Naive thymus-derived CD4-positive, alpha-beta T cell (primary cell): ENCODE measurements at regions not wholly inside any gene's neighbourhood (a gene's known extent, or its start where the extent isn't known, plus 50 kb on each side); places are given as distances from the start of the nearest gene placed in this dataset.

Experiments
- ATAC-seq: fragments of 150-1000 bp; cut with Tn5 transposase; 2 replicates; pipeline ENCODE4 v1.10.0; 2021; ENCODE audit warnings: mild to moderate bottlenecking, moderate library complexity
- CTCF ChIA-PET: fragments of 350-600 bp; sonication (Branson Sonifier 250); formaldehyde crosslinking; loops from one replicate; lab custom pipeline; 2021; ENCODE audit warnings: antibody characterized with exemption; lab: Charles Lee
- POLR2A ChIA-PET: fragments of 350-600 bp; sonication (Branson Sonifier 250); formaldehyde crosslinking; loops from one replicate; lab custom pipeline; 2021; ENCODE audit warnings: antibody characterized with exemption, inconsistent platforms; lab: Charles Lee
- DNase-seq, 9 donors: peaks; one replicate each; pipeline versions ENCODE4 v3.0.0 to v3.0.0-alpha.2; 2020 to 2022; ENCODE audit warnings: mixed read lengths in 1 of 9
- H3K27ac ChIP-seq: one replicate; pipeline ENCODE4 v1.7.0; 2013; ENCODE audit warnings: mild to moderate bottlenecking, low read depth, low read length, moderate library complexity
- H3K27me3 ChIP-seq, 2 donors: one replicate each; pipeline ENCODE4 v1.7.0; 2013; ENCODE audit warnings: low read length in 2 of 2, mild to moderate bottlenecking in 2 of 2, moderate library complexity in 2 of 2; ENCODE audit not compliant: control insufficient read depth in 2 of 2, insufficient read depth in 2 of 2
- H3K36me3 ChIP-seq, 3 experiments: 1 replicate in 2 of 3; 2 replicates in 1 of 3; pipeline ENCODE4 v1.7.0; 2013; ENCODE audit warnings: low read length in 3 of 3, mild to moderate bottlenecking in 3 of 3, moderate library complexity in 1 of 3; ENCODE audit not compliant: insufficient read depth in 3 of 3, control insufficient read depth in 2 of 3
- H3K4me1 ChIP-seq, 2 donors: one replicate each; pipeline ENCODE4 v1.7.0; 2013; ENCODE audit warnings: low read length in 2 of 2, mild to moderate bottlenecking in 2 of 2, moderate library complexity in 1 of 2; ENCODE audit not compliant: control insufficient read depth in 2 of 2, insufficient read depth in 2 of 2
- H3K4me3 ChIP-seq: 2 replicates; pipeline ENCODE4 v1.7.0; 2013; ENCODE audit warnings: mild to moderate bottlenecking, low read length
- H3K9me3 ChIP-seq, 3 experiments: 1 replicate in 2 of 3; 2 replicates in 1 of 3; pipeline ENCODE4 v1.7.0; 2013; ENCODE audit warnings: low read length in 3 of 3; ENCODE audit not compliant: control insufficient read depth in 2 of 3
- H3K27ac Mint-ChIP-seq, 9 donors: one replicate each; pipeline ENCODE4 v1.8.0; 2020 to 2022; ENCODE audit warnings: mixed read lengths in 9 of 9, mild to moderate bottlenecking in 8 of 9, moderate library complexity in 5 of 9, inconsistent platforms in 2 of 9
- H3K27me3 Mint-ChIP-seq, 5 donors: one replicate each; pipeline ENCODE4 v1.8.0; 2021 to 2022; ENCODE audit warnings: mixed read lengths in 5 of 5, mild to moderate bottlenecking in 1 of 5
- H3K36me3 Mint-ChIP-seq, 5 donors: one replicate each; pipeline ENCODE4 v1.8.0; 2020 to 2022; ENCODE audit warnings: mixed read lengths in 5 of 5, mild to moderate bottlenecking in 3 of 5, inconsistent platforms in 1 of 5
- H3K4me1 Mint-ChIP-seq, 7 donors: one replicate each; pipeline ENCODE4 v1.8.0; 2020 to 2022; ENCODE audit warnings: mixed read lengths in 7 of 7, mild to moderate bottlenecking in 3 of 7, inconsistent platforms in 1 of 7
- H3K4me3 Mint-ChIP-seq, 10 donors: one replicate each; pipeline ENCODE4 v1.8.0; 2020 to 2022; ENCODE audit warnings: mild to moderate bottlenecking in 10 of 10, mixed read lengths in 10 of 10, moderate library complexity in 6 of 10, inconsistent platforms in 2 of 10
- H3K9me3 Mint-ChIP-seq, 11 donors: one replicate each; pipeline ENCODE4 v1.8.0; 2020 to 2022; ENCODE audit warnings: mixed read lengths in 11 of 11, mild to moderate bottlenecking in 4 of 11, inconsistent platforms in 1 of 11, moderate library complexity in 1 of 11
- intact Hi-C, 2 donors: fragments of 100-400 bp; cut with micrococcal nuclease; formaldehyde crosslinking; loops; one replicate each; pipeline ENCODE4 v1.15.1; 2023

- Mint-ChIP-seq H3K9me3 (peaks cover 0 to 2% (median 0%) of the 10 kb centered on the region in 11 donors), H3K27me3 (peaks cover 14 to 30% (median 29%) of the 10 kb centered on the region in 5 donors), H3K36me3 (no peaks in the 10 kb centered on the region), H3K4me1 (peaks cover 0 to 1% (median 0%) of the 10 kb centered on the region in 7 donors), H3K27ac (no peak overlapping the region), H3K4me3 (no peak overlapping the region)
- H3K4me1 ChIP-seq: no peaks in the 10 kb centered on the region
- CTCF ChIA-PET: no interaction called here
- no peak overlapping the region for H3K4me3 ChIP-seq
- DNase-seq (no peak), ATAC-seq (no peak)
- H3K27me3 ChIP-seq: no peaks in the 10 kb centered on the region
- H3K27ac ChIP-seq: no peak overlapping the region
- POLR2A ChIA-PET: no interaction called here
- H3K9me3 ChIP-seq: no peaks in the 10 kb centered on the region
- intact Hi-C loops: no loop called here
- no peaks in the 10 kb centered on the region for H3K36me3 ChIP-seq
These were observed 246.2 kb downstream of the QDPR start for GRCh38 chr4:17265653-17266052.

- Histone ChIP-seq H3K9me3 (no peaks in the 10 kb centered on the region), H3K27me3 (no peaks in the 10 kb centered on the region), H3K36me3 (no peaks in the 10 kb centered on the region), H3K27ac (no peak overlapping the region), H3K4me1 (no peaks in the 10 kb centered on the region), H3K4me3 (no peak overlapping the region)
- H3K9me3 Mint-ChIP-seq: peaks cover 0 to 4% (median 0%) of the 10 kb centered on the region in 11 donors
- DNase-seq: no peak
- peaks cover 0 to 1% (median 0%) of the 10 kb centered on the region in 7 donors for H3K4me1 Mint-ChIP-seq
- POLR2A ChIA-PET: no interaction called here
- no peak overlapping the region for H3K27ac Mint-ChIP-seq
- intact Hi-C loops: no loop called here
- no peak for ATAC-seq
- H3K36me3 Mint-ChIP-seq: no peaks in the 10 kb centered on the region
- CTCF ChIA-PET: interaction anchor here (0.6 kb wide), 1 partner anchor 534 kb away, joined by 4 read pairs; no protein-coding TSS in a partner anchor
- no peak overlapping the region for H3K4me3 Mint-ChIP-seq
- H3K27me3 Mint-ChIP-seq: peaks cover 14 to 30% (median 30%) of the 10 kb centered on the region in 5 donors
These were observed 246.8 kb downstream of the QDPR start for GRCh38 chr4:17265139-17265538.

- Histone ChIP-seq H3K27ac (no peak overlapping the region), H3K4me1 (no peaks in the 10 kb centered on the region), H3K9me3 (no peaks in the 10 kb centered on the region), H3K4me3 (no peak overlapping the region), H3K36me3 (no peaks in the 10 kb centered on the region), H3K27me3 (no peaks in the 10 kb centered on the region)
- ChIA-PET CTCF (no interaction called here), POLR2A (no interaction called here)
- Mint-ChIP-seq H3K4me1 (no peaks in the 10 kb centered on the region), H3K9me3 (peaks cover 0 to 10% (median 0%) of the 10 kb centered on the region in 11 donors), H3K4me3 (no peak overlapping the region), H3K27me3 (peaks cover 0 to 15% (median 5%) of the 10 kb centered on the region in 5 donors), H3K27ac (no peak overlapping the region), H3K36me3 (no peaks in the 10 kb centered on the region)
- ATAC-seq (no peak), DNase-seq (no peak)
- intact Hi-C loops: no loop called here
These were observed 251.6 kb downstream of the QDPR start for GRCh38 chr4:17260166-17260907.

GRCh38 chr4:17258106-17258505, 253.8 kb downstream of the QDPR start:
- ChIA-PET POLR2A (no interaction called here), CTCF (no interaction called here)
- Mint-ChIP-seq H3K27ac (no peak overlapping the region), H3K36me3 (no peaks in the 10 kb centered on the region), H3K9me3 (peaks cover 0 to 10% (median 0%) of the 10 kb centered on the region in 11 donors), H3K4me3 (no peak overlapping the region), H3K4me1 (no peaks in the 10 kb centered on the region), H3K27me3 (peaks cover 2 to 19% (median 10%) of the 10 kb centered on the region in 5 donors)
- Histone ChIP-seq H3K36me3 (no peaks in the 10 kb centered on the region), H3K4me3 (no peak overlapping the region), H3K4me1 (no peaks in the 10 kb centered on the region), H3K9me3 (no peaks in the 10 kb centered on the region), H3K27me3 (no peaks in the 10 kb centered on the region), H3K27ac (no peak overlapping the region)
- ATAC-seq: no peak
- intact Hi-C loops: no loop called here
- no peak for DNase-seq

GRCh38 chr4:17252131-17252530, 259.8 kb downstream of the QDPR start:
- no peaks in the 10 kb centered on the region for H3K4me1 Mint-ChIP-seq
- no peaks in the 10 kb centered on the region for H3K36me3 ChIP-seq
- no peaks in the 10 kb centered on the region for H3K27me3 ChIP-seq
- peaks cover 5 to 20% (median 9%) of the 10 kb centered on the region in 5 donors for H3K27me3 Mint-ChIP-seq
- H3K9me3 ChIP-seq: no peaks in the 10 kb centered on the region
- H3K4me3 ChIP-seq: no peak overlapping the region
- no peak overlapping the region for H3K4me3 Mint-ChIP-seq
- intact Hi-C loops: no loop called here
- CTCF ChIA-PET: no interaction called here
- POLR2A ChIA-PET: no interaction called here
- H3K36me3 Mint-ChIP-seq: no peaks in the 10 kb centered on the region
- DNase-seq (no peak), ATAC-seq (no peak)
- H3K4me1 ChIP-seq: no peaks in the 10 kb centered on the region
- no peak overlapping the region for H3K27ac Mint-ChIP-seq
- peaks cover 0 to 2% (median 0%) of the 10 kb centered on the region in 11 donors for H3K9me3 Mint-ChIP-seq
- H3K27ac ChIP-seq: no peak overlapping the region

GRCh38 chr4:17251101-17251500, 260.8 kb downstream of the QDPR start:
- peaks cover 8 to 20% (median 12%) of the 10 kb centered on the region in 5 donors for H3K27me3 Mint-ChIP-seq
- peaks cover 0 to 2% (median 0%) of the 10 kb centered on the region in 11 donors for H3K9me3 Mint-ChIP-seq
- POLR2A ChIA-PET: no interaction called here
- H3K27me3 ChIP-seq: no peaks in the 10 kb centered on the region
- H3K4me1 ChIP-seq: no peaks in the 10 kb centered on the region
- no peak overlapping the region for H3K4me3 Mint-ChIP-seq
- no peaks in the 10 kb centered on the region for H3K4me1 Mint-ChIP-seq
- no peak overlapping the region for H3K4me3 ChIP-seq
- H3K27ac Mint-ChIP-seq: no peak overlapping the region
- intact Hi-C loops: no loop called here
- no peaks in the 10 kb centered on the region for H3K36me3 ChIP-seq
- no peak overlapping the region for H3K27ac ChIP-seq
- no peaks in the 10 kb centered on the region for H3K9me3 ChIP-seq
- no peaks in the 10 kb centered on the region for H3K36me3 Mint-ChIP-seq
- ATAC-seq (no peak), DNase-seq (no peak)
- CTCF ChIA-PET: no interaction called here

GRCh38 chr4:17250591-17250990, 261.3 kb downstream of the QDPR start:
- intact Hi-C loops: no loop called here
- no peak for ATAC-seq
- no peaks in the 10 kb centered on the region for H3K4me1 Mint-ChIP-seq

More at GRCh38 chr4:17250591-17250990, 261.3 kb downstream of the QDPR start:
- H3K9me3 ChIP-seq: no peaks in the 10 kb centered on the region
- Mint-ChIP-seq H3K9me3 (peaks cover 0 to 2% (median 0%) of the 10 kb centered on the region in 11 donors), H3K4me3 (no peak overlapping the region), H3K36me3 (no peaks in the 10 kb centered on the region), H3K27ac (no peak overlapping the region), H3K27me3 (peaks cover 8 to 21% (median 14%) of the 10 kb centered on the region in 5 donors)
- no peak overlapping the region for H3K4me3 ChIP-seq
- no peaks in the 10 kb centered on the region for H3K4me1 ChIP-seq
- no peak for DNase-seq
- no peaks in the 10 kb centered on the region for H3K36me3 ChIP-seq
- CTCF ChIA-PET: no interaction called here
- no peak overlapping the region for H3K27ac ChIP-seq
- H3K27me3 ChIP-seq: no peaks in the 10 kb centered on the region
- POLR2A ChIA-PET: interaction anchor here (0.5 kb wide), 1 partner anchor 20 kb away, joined by 3 read pairs; no protein-coding TSS in a partner anchor
